ENCODE measurements at regions not wholly inside any gene's neighbourhood (a gene's known extent, or its start where the extent isn't known, plus 50 kb on each side); places are given as distances from the start of the nearest gene placed in this dataset.

DNA sequence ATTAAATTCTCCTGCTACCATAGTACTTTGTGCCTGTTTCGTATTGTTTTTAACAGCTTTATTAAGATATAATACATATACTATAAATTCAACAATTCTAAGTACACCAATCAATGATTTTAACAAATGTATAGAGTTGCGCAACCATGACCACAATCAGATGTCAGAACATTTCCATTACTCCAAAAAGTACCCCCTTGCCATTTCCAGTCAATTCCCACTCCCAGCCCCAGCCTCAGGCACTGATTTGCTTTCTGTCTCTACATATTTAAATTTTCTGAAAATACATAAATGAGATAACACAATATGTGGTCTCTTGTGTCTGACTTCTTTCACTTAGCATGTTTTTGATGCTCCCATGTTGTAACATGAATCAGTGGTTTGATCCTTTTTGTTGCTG is 193.9 kb downstream of the FIGN start:
- H3K4me3 ChIP-seq (ENCODE audit: low read depth, low read length) = no peak overlapping the region
- no peak for DNase-seq (ENCODE audit: low read depth)
- TF ChIP-seq, protein P1, sequence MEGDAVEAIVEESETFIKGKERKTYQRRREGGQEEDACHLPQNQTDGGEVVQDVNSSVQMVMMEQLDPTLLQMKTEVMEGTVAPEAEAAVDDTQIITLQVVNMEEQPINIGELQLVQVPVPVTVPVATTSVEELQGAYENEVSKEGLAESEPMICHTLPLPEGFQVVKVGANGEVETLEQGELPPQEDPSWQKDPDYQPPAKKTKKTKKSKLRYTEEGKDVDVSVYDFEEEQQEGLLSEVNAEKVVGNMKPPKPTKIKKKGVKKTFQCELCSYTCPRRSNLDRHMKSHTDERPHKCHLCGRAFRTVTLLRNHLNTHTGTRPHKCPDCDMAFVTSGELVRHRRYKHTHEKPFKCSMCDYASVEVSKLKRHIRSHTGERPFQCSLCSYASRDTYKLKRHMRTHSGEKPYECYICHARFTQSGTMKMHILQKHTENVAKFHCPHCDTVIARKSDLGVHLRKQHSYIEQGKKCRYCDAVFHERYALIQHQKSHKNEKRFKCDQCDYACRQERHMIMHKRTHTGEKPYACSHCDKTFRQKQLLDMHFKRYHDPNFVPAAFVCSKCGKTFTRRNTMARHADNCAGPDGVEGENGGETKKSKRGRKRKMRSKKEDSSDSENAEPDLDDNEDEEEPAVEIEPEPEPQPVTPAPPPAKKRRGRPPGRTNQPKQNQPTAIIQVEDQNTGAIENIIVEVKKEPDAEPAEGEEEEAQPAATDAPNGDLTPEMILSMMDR (IDR thresholded peaks at IDR 0.05; ENCODE audit: low read depth, low read length, missing control alignments) = no peak

DNA sequence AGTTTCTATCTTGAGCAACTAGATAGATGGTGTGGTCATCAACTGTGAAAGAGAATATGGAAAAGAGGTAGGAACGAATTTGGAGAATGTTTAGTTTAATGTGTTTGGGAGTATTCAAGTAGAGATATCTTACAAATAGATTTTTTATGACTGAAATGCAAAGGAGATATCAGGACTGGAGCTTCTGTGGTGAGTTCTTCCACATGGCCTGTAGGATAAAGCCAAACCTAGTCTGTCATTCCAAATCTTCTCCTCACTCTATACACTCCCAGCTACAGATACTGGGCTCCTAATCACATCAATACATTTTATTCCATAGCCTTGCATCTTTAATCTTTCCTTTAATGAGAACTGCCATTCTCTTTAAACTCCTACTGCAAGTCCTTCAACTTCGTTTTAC is 194.3 kb downstream of the FIGN start:
- DNase-seq (ENCODE audit: low read depth) = no peak
- TF ChIP-seq, protein P1 (IDR thresholded peaks at IDR 0.05; ENCODE audit: low read depth, low read length, missing control alignments) = no peak
- H3K4me3 ChIP-seq (ENCODE audit: low read depth, low read length) = no peak overlapping the region

DNA sequence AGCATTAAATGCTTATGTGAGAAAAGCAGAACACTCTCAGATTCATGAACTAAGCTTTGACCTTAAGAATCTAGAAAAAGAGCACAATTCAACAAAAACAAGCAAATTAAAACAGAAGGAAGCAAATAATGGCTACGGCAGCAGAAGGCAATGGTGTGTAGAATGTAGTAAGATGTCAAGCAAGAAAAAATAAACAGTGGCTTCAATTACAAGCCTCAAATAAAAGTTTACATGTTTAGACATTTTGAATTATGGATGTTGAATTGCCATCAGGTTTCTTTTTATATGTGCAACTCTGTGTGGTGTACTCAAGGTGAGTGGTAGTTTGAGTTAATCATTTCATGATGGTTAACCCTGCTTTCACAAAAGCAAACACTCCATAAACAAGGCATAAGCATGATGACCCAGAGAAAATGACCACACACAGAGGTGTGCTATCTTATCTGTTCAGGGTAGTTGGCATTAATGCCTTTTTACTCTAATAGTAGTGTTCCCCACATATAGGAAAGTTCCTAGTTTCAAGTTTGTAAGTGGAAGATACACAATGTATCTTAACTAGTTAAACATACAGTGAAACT is 207.1 kb downstream of the FIGN start:
- TF ChIP-seq, protein P1 (IDR thresholded peaks at IDR 0.05; ENCODE audit: low read depth, low read length, missing control alignments) = no peak
- DNase-seq (ENCODE audit: low read depth) = no peak
- H3K4me3 ChIP-seq (ENCODE audit: low read depth, low read length) = no peak overlapping the region

DNA sequence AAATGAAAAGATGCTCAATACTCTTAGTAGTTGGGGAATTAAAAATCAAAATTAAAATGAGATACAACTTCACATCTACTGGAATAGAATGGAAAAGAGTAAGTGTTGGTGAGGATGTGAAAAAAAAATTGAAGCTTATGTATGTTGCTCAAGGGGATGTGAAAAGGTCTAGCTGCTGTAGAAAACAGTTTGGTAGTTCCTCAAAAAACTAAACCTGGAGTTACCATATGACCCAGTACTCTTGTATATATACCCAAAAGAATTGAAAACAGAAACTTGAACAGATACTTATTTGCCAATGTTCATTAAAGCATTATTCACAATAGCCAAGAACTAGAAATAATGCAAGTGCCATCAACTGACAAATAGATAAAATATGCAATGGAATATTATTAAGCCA is 208.4 kb downstream of the FIGN start:
- DNase-seq (ENCODE audit: low read depth) = no peak
- H3K4me3 ChIP-seq (ENCODE audit: low read depth, low read length) = no peak overlapping the region
- TF ChIP-seq, protein P1 (IDR thresholded peaks at IDR 0.05; ENCODE audit: low read depth, low read length, missing control alignments) = no peak

DNA sequence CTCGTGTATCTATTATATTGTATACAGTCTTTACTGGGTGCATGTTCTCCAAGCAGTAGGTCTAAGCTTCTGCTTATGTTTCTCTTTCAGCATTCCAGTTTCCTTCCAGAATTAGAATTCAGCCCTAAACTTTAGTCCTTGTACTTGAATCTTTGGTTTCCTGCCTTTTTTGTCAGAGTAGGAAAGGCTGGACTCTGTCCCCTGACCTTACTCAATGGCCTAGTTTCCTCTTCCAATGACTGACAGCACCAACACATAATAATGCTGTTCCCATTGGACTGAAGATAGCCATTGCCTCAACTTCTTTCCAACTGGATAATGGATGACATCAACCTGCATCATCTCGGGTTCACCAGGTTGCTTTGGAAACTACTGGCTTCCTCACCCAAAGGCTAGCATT is 217.0 kb downstream of the FIGN start:
- no peak overlapping the region for H3K4me3 ChIP-seq (ENCODE audit: low read depth, low read length)
- TF ChIP-seq, protein P1 (IDR thresholded peaks at IDR 0.05; ENCODE audit: low read depth, low read length, missing control alignments) = no peak
- no peak for DNase-seq (ENCODE audit: low read depth)

DNA sequence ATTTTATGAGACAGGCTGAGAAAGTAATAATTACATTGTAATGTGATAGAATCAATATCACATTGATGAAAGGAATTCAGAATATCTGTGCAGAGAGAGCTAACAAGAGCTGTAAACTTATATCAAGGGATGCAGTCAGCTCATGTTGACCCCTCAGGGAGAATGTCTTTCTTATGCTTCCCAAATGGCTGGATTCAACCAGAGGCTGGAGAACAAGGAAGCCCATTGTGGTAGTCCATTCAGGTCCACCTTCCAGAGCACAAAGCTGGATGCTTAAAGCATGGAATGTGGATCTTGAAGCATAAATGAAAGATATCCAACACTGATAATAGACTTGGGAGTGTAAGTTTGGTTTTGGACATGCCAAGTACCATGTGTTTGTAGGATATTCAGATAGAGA is 220.0 kb downstream of the FIGN start:
- no peak overlapping the region for H3K4me3 ChIP-seq (ENCODE audit: low read depth, low read length)
- no peak for DNase-seq (ENCODE audit: low read depth)
- TF ChIP-seq, protein P1 (IDR thresholded peaks at IDR 0.05; ENCODE audit: low read depth, low read length, missing control alignments) = no peak

DNA sequence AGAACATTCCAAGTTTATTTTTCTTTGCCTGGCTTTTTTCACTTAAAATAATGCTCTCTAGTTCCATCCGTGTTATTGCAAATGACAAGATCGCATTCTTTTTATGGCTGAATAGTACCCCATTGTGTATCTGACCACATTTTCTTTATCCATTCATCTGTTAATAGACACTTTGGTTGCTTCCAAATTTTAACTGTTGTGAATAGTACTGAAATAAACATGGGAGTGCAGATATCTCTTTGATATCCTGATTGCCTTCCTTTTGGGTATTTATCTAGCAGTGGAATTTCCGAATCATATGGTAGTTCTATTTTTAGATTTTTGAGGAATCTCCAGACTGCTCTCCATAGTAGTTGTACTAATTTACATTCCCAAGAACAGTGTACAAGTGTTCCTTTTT is 230.5 kb downstream of the FIGN start:
- TF ChIP-seq, protein P1 (IDR thresholded peaks at IDR 0.05; ENCODE audit: low read depth, low read length, missing control alignments) = no peak
- H3K4me3 ChIP-seq (ENCODE audit: low read depth, low read length) = no peak overlapping the region
- no peak for DNase-seq (ENCODE audit: low read depth)
